ENCODE measurements at regions not wholly inside any gene's neighbourhood (a gene's known extent, or its start where the extent isn't known, plus 50 kb on each side); places are given as distances from the start of the nearest gene placed in this dataset.
"Not testable (repeated sequence)": the region's sequence is repeated elsewhere in the genome, so short reads cannot be mapped to it uniquely, and the experiment has no call there.

DNA sequence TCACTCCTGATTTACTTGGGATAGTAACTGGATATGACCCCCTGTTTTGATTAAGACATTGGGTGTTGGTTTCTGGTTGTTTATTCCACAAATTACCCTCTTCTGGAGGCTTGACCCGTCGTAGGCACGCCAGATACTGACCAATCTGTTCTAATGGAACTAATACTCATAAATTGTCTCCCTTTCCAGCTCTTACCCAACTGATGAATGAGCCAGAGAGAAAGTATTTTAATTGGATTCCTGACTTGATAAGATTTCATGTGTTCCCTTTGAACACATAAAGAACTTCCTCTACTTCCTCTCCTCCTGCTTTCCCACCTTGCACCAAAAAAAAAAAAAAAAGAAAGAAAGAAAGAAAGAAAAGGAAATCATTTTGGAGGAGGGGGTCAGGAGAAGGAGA is 340.9 kb downstream of the PCNX1 start:
- Mint-ChIP-seq H3K36me3 (ENCODE audit: insufficient read depth) (no peaks in the 10 kb centered on the region), H3K27ac (ENCODE audit: low read depth) (peak overlapping the region; percentile 80), H3K4me1 (peaks cover 40% of the 10 kb centered on the region), H3K27me3 (no peaks in the 10 kb centered on the region), H3K4me3 (no peak overlapping the region), H3K9me3 (peaks cover 8% of the 10 kb centered on the region)
- no peak for ATAC-seq (replicated peaks; ENCODE audit: extremely low read depth, poor library complexity, severe bottlenecking)
- DNase-seq (ENCODE audit: low spot score in 2 of 2) = no peak

DNA sequence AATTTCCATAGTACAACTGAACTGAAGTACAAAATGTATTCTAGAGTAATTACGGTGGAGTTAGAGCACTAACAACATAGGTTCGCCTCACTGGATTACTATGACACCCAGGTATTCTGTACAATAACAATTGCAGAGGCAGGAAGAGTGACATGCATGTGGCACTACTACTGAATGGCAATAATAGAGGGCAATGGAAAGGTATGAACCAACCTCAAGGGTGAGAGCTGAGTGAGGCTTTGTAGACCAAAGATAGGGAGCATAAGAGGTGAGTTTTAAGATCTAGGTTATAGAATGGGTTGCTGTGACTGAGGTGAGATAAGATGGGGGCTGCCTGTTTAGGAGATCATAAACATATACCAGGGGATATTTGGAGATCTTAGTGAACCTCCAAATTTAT is 343.1 kb downstream of the PCNX1 start:
- DNase-seq (ENCODE audit: low spot score in 2 of 2) = no peak
- no peaks in the 10 kb centered on the region for H3K27me3 Mint-ChIP-seq
- H3K36me3 Mint-ChIP-seq (ENCODE audit: insufficient read depth) = no peaks in the 10 kb centered on the region
- no peak overlapping the region for H3K4me3 Mint-ChIP-seq
- ATAC-seq (replicated peaks; ENCODE audit: extremely low read depth, poor library complexity, severe bottlenecking) = no peak
- H3K27ac Mint-ChIP-seq (ENCODE audit: low read depth) = no peak overlapping the region
- H3K9me3 Mint-ChIP-seq = peaks cover 8% of the 10 kb centered on the region
- H3K4me1 Mint-ChIP-seq = peaks cover 33% of the 10 kb centered on the region

DNA sequence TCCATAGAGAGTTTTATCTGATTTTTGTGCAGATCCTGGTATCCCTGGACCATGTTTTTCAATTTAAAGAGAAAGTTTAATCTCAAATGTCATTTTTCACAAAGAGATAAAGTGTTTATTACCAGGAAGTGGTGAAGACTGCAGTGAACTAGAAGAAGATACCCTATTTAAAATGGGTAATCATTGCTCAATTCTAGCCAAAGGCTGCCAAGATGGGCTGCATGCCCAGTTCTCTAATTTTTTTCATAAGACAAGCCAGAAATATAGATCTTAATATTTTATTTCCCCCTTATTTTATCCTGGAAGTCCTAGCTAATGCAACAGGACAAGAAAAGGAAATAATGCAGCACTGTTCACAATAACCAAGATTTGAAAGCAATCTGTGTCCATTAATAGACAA is 343.5 kb downstream of the PCNX1 start:
- DNase-seq (ENCODE audit: low spot score in 2 of 2) (no peak), ATAC-seq (replicated peaks; ENCODE audit: extremely low read depth, poor library complexity, severe bottlenecking) (no peak)
- Mint-ChIP-seq H3K27me3 (no peaks in the 10 kb centered on the region), H3K36me3 (ENCODE audit: insufficient read depth) (no peaks in the 10 kb centered on the region), H3K9me3 (peaks cover 8% of the 10 kb centered on the region), H3K4me3 (no peak overlapping the region), H3K4me1 (peaks cover 29% of the 10 kb centered on the region), H3K27ac (ENCODE audit: low read depth) (no peak overlapping the region)

DNA sequence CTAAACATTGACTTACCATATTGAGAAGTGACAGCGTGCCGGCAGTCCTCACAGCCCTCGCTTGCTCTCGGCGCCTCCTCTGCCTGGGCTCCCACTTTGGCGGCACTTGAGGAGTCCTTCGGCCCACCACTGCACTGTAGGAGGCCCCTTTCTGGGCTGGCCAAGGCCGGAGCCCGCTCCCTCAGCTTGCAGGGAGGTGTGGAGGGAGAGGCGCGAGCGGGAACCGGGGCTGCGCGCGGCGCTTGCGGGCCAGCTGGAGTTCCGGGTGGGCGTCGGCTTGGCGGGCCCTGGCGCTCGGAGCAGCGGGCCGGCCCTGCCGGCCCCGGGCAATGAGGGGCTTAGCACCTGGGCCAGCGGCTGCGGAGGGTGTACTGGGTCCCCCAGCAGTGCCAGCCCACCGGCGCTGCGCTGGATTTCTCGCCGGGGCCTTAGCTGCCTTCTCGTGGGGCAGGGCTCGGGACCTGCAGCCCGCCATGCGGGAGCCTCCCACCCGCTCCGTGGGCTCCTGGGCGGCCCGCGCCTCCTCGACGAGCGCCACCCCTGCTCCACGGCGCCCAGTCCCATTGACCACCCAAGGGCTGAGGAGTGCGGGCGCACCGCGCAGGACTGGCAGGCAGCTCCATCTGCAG is 346.9 kb downstream of the PCNX1 start:
- not testable (repeated sequence) for H3K36me3 Mint-ChIP-seq (ENCODE audit: insufficient read depth); H3K4me1 Mint-ChIP-seq; H3K27me3 Mint-ChIP-seq; H3K27ac Mint-ChIP-seq (ENCODE audit: low read depth); ATAC-seq (replicated peaks; ENCODE audit: extremely low read depth, poor library complexity, severe bottlenecking); DNase-seq (ENCODE audit: low spot score in 2 of 2); H3K9me3 Mint-ChIP-seq
- H3K4me3 Mint-ChIP-seq = peak overlapping the region; percentile 68

DNA sequence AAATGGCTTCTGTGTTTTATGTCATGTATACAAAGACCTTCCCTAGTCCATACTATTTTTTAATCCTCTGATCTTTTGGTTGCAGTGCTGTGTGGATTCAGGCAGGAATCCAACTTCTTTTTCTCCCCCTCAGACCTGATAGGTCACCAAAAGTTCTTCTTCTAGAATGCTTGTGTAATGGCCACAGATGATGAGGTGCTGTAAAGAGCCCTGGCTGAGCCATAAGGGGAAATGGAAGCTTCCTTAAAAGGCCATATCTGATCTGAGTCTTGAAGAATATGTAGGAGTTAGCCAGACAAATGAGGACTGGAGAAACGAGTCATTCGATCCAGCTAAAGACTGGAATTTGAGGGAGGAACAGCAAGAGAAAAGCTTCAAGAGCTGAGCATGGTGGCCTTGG is 353.9 kb downstream of the PCNX1 start:
- Mint-ChIP-seq H3K4me1 (no peaks in the 10 kb centered on the region), H3K4me3 (no peak overlapping the region), H3K27me3 (no peaks in the 10 kb centered on the region), H3K36me3 (ENCODE audit: insufficient read depth) (no peaks in the 10 kb centered on the region), H3K27ac (ENCODE audit: low read depth) (no peak overlapping the region), H3K9me3 (peaks cover 22% of the 10 kb centered on the region)
- DNase-seq (ENCODE audit: low spot score in 2 of 2) (no peak), ATAC-seq (replicated peaks; ENCODE audit: extremely low read depth, poor library complexity, severe bottlenecking) (no peak)

DNA sequence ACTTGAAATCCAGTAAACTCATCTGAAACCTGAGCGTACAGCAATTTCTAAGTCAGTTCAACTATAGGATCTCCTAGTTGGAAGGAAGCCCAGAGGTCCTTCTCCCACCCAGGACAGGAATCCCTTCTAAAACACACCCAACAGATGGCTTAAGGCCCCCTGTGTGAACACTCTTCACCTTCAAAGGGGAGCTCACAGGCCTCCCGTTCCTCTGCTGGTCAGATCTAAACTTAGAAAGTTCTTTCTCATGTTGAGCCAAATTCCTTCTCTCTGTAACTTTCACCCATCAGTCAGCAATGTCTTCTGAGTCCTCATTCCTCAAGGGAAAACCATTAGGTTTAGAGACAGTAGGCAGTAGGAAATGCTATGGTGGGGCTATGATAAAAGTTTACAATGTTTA is 355.2 kb downstream of the PCNX1 start:
- H3K4me1 Mint-ChIP-seq = peaks cover 7% of the 10 kb centered on the region
- no peaks in the 10 kb centered on the region for H3K27me3 Mint-ChIP-seq
- H3K9me3 Mint-ChIP-seq = peaks cover 22% of the 10 kb centered on the region
- H3K36me3 Mint-ChIP-seq (ENCODE audit: insufficient read depth) = no peaks in the 10 kb centered on the region
- DNase-seq (ENCODE audit: low spot score in 2 of 2) = no peak
- ATAC-seq (replicated peaks; ENCODE audit: extremely low read depth, poor library complexity, severe bottlenecking) = no peak
- no peak overlapping the region for H3K27ac Mint-ChIP-seq (ENCODE audit: low read depth)
- no peak overlapping the region for H3K4me3 Mint-ChIP-seq

DNA sequence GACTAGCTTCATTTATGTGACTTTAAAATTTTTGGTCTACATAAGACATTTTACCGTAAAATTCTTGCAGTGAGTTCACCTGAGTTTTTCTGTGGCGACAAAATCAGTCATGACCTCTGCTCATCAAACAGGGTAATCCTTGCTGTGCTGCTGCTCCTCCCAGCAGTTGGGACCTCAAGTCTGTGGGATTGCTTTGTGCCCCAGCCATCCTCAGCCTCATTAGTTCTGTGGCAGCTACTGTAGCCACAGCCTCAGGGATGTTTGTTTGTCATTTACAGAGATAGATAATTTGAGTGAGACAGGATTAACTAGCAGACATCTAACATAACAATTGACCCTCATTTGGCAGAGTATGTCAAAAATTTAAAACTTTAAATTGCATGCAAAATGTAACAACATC is 357.0 kb downstream of the PCNX1 start:
- H3K4me1 Mint-ChIP-seq = peaks cover 9% of the 10 kb centered on the region
- no peak for ATAC-seq (replicated peaks; ENCODE audit: extremely low read depth, poor library complexity, severe bottlenecking)
- no peak for DNase-seq (ENCODE audit: low spot score in 2 of 2)
- no peaks in the 10 kb centered on the region for H3K27me3 Mint-ChIP-seq
- no peak overlapping the region for H3K27ac Mint-ChIP-seq (ENCODE audit: low read depth)
- no peak overlapping the region for H3K4me3 Mint-ChIP-seq
- peaks cover 16% of the 10 kb centered on the region for H3K9me3 Mint-ChIP-seq
- H3K36me3 Mint-ChIP-seq (ENCODE audit: insufficient read depth) = no peaks in the 10 kb centered on the region

DNA sequence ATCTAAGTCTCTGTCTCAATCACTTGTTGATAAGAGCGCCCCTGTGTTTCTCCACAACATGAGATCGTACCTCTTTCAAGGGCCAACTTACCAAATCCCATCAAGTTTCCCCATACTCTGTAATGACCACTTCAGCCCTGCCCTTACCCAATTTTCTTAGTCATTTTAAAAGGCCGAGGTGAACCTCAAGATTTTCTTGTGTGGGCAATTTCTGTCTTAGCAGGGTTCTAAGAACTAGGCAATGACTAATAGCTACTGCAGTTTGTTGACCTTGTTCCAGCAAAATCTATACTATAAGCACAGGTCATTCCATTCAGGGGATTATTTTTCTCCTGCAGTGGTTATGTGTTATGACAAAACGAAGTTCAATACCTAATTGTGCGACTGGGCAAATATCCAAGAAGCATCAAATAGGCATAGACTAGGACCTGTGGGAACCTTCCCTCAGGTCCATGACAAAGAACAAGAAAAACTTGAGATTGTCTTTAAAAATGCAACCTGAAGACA is 359.8 kb downstream of the PCNX1 start:
- DNase-seq (ENCODE audit: low spot score in 2 of 2) = no peak
- Mint-ChIP-seq H3K4me3 (peak overlapping the region; percentile 64), H3K9me3 (peaks cover 9% of the 10 kb centered on the region), H3K4me1 (peaks cover 9% of the 10 kb centered on the region), H3K27me3 (no peaks in the 10 kb centered on the region), H3K36me3 (ENCODE audit: insufficient read depth) (no peaks in the 10 kb centered on the region), H3K27ac (ENCODE audit: low read depth) (peak overlapping the region; percentile 36)
- no peak for ATAC-seq (replicated peaks; ENCODE audit: extremely low read depth, poor library complexity, severe bottlenecking)

DNA sequence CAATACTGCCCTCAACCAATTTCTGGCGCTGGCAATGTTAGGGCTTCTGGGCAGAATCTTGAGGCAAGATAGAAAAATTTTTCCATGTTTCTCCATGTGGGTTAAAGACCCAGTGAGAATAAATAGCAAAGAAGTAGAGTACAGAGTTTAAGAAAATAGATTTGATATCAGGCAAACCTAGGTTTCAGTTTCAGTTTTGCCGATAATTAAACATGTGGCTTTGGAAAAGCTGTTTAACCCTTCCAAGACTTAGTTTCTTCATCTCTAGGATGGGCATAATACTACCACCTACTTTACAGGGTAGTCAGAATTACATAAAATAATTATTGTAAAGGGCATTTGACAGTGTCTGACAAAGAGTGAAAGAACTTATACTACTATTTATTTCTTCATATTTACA is 360.4 kb downstream of the PCNX1 start:
- Mint-ChIP-seq H3K27me3 (no peaks in the 10 kb centered on the region), H3K36me3 (ENCODE audit: insufficient read depth) (no peaks in the 10 kb centered on the region), H3K4me3 (peak overlapping the region; percentile 64), H3K9me3 (peaks cover 9% of the 10 kb centered on the region), H3K27ac (ENCODE audit: low read depth) (peak overlapping the region; percentile 36), H3K4me1 (peaks cover 9% of the 10 kb centered on the region)
- DNase-seq (ENCODE audit: low spot score in 2 of 2) (no peak), ATAC-seq (replicated peaks; ENCODE audit: extremely low read depth, poor library complexity, severe bottlenecking) (no peak)

DNA sequence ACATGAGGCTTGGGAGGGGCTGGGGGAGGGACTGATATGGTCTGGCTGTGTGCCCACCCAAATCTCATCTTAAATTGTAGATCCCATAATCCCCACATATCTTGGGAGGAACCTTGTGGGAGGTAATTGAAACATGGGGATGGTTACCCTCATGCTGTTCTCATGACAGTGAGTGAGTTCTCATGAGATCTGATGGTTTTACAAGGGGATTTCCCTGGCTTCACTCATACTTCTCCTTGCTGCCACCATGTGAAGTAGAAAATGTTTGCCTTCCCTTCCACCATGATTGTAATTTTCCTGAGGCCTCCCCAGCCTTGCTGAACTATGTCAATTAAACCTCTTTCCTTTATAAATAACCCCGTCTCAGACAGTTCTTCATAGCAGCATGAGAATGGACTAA is 362.9 kb downstream of the PCNX1 start:
- no peak overlapping the region for H3K4me3 Mint-ChIP-seq
- peaks cover 9% of the 10 kb centered on the region for H3K4me1 Mint-ChIP-seq
- H3K27me3 Mint-ChIP-seq = no peaks in the 10 kb centered on the region
- DNase-seq (ENCODE audit: low spot score in 2 of 2) (no peak), ATAC-seq (replicated peaks; ENCODE audit: extremely low read depth, poor library complexity, severe bottlenecking) (no peak)
- H3K36me3 Mint-ChIP-seq (ENCODE audit: insufficient read depth) = no peaks in the 10 kb centered on the region
- no peak overlapping the region for H3K27ac Mint-ChIP-seq (ENCODE audit: low read depth)
- peaks cover 6% of the 10 kb centered on the region for H3K9me3 Mint-ChIP-seq

DNA sequence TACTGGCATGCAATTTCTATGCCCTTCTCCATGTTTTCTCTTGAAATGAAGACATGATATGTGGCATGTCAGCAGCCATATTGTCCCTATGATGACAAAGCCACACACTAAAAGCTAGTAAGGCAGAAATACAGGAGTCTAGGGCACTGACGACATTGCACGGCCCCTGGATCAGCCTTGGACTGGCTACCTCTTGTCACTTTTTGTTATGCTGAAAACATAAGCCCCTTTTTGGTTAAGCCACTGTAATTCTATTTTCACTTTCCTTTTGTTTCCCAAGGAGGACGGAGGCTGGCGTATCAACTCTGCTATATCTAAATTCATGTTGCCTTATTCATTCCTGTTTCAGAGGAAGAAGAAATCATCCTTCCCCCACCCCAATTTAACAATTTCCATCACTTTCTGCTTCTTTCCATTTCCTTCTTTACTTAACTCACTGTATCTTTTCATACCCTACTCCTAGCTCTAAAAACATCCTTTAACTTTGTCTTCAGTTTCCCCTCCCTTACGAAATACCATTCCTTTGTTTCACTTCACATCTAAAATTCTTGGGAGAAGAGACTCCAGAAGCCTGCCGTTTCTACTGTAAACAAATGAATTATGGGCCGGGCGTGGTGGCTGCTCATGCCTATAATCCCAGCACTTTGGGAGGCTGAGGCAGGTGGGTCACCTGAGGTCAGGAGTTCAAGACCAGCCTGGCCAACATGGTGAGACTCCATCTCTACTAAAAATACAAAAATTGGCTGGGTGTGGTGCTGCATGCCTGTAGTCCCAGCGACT is 364.1 kb downstream of the PCNX1 start:
- Mint-ChIP-seq H3K9me3 (no peaks in the 10 kb centered on the region), H3K27me3 (no peaks in the 10 kb centered on the region), H3K27ac (ENCODE audit: low read depth) (no peak overlapping the region), H3K36me3 (ENCODE audit: insufficient read depth) (no peaks in the 10 kb centered on the region), H3K4me1 (peaks cover 9% of the 10 kb centered on the region), H3K4me3 (no peak overlapping the region)
- DNase-seq (ENCODE audit: low spot score in 2 of 2) (no peak), ATAC-seq (replicated peaks; ENCODE audit: extremely low read depth, poor library complexity, severe bottlenecking) (no peak)

DNA sequence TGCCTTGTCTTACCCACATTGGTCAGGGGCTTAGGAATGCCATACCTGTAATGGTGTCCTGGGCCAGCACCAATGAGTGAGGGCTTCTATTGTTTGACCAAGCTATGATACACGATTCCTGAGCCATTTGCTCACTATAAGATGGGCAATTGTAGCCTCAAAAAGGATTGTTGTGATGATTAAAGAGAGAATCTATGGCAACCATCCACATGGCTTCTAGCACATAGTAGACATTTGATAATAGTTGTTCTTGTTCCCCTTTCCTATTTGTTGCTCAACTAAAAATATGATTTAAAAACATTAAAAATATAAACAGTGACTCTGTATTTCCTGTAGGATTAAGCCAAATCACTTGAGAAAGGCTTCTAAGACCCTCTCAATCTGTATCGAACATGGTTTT is 366.1 kb downstream of the PCNX1 start:
- Mint-ChIP-seq H3K9me3 (no peaks in the 10 kb centered on the region), H3K36me3 (ENCODE audit: insufficient read depth) (no peaks in the 10 kb centered on the region), H3K27me3 (no peaks in the 10 kb centered on the region), H3K27ac (ENCODE audit: low read depth) (no peak overlapping the region), H3K4me1 (no peaks in the 10 kb centered on the region), H3K4me3 (no peak overlapping the region)
- DNase-seq (ENCODE audit: low spot score in 2 of 2) (no peak), ATAC-seq (replicated peaks; ENCODE audit: extremely low read depth, poor library complexity, severe bottlenecking) (no peak)

DNA sequence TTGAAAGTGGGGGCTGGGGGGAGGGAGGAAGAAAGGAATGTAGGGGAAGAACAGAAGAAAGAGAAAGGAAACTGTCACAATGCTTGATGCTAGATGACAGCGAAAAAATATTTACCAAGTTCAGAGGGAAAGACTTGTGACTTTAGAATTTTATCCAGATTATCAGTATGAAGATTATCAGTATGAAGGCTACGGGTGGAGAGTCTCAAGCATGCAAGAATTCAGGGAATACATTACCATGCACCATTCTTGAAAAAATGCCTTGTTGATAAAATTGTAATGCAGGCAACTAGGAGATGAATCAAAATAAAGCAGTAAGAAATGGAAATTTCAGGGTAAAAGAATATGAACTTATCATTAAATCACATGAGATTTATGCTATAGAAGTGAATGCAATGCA is 376.8 kb downstream of the PCNX1 start:
- no peak for ATAC-seq (replicated peaks; ENCODE audit: extremely low read depth, poor library complexity, severe bottlenecking)
- no peak overlapping the region for H3K4me3 Mint-ChIP-seq
- no peak for DNase-seq (ENCODE audit: low spot score in 2 of 2)

More for the DNA sequence above, 376.8 kb downstream of the PCNX1 start:
- Mint-ChIP-seq H3K36me3 (ENCODE audit: insufficient read depth) (no peaks in the 10 kb centered on the region), H3K9me3 (no peaks in the 10 kb centered on the region), H3K27ac (ENCODE audit: low read depth) (no peak overlapping the region), H3K4me1 (no peaks in the 10 kb centered on the region), H3K27me3 (no peaks in the 10 kb centered on the region)
